ENCODE measurements at regions not wholly inside any gene's neighbourhood (a gene's known extent, or its start where the extent isn't known, plus 50 kb on each side); places are given as distances from the start of the nearest gene placed in this dataset.

DNA sequence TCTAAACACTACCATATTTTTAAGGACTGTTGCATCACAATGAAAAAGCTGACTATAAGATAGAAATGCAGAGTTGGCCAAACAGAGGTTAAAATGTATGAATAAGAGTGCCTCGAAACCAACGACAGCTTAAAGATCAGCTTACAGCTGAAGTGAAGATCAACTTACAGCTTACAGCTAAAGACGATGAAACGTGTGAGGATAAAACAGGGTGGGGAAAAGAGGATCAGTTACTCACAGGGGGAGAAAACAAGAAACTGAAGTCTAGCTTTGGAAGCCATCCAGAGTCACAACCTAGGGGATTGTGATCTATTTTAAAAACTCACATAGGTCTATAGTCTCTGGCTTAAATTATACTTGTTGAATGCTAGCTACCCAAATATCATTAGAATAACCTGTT is 220.0 kb downstream of the SNCAIP start:
- TF ChIP-seq, protein P1, sequence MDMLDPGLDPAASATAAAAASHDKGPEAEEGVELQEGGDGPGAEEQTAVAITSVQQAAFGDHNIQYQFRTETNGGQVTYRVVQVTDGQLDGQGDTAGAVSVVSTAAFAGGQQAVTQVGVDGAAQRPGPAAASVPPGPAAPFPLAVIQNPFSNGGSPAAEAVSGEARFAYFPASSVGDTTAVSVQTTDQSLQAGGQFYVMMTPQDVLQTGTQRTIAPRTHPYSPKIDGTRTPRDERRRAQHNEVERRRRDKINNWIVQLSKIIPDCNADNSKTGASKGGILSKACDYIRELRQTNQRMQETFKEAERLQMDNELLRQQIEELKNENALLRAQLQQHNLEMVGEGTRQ (IDR thresholded peaks at IDR 0.05; ENCODE audit: low read depth, low read length) = no peak
- TF ChIP-seq, protein P2, sequence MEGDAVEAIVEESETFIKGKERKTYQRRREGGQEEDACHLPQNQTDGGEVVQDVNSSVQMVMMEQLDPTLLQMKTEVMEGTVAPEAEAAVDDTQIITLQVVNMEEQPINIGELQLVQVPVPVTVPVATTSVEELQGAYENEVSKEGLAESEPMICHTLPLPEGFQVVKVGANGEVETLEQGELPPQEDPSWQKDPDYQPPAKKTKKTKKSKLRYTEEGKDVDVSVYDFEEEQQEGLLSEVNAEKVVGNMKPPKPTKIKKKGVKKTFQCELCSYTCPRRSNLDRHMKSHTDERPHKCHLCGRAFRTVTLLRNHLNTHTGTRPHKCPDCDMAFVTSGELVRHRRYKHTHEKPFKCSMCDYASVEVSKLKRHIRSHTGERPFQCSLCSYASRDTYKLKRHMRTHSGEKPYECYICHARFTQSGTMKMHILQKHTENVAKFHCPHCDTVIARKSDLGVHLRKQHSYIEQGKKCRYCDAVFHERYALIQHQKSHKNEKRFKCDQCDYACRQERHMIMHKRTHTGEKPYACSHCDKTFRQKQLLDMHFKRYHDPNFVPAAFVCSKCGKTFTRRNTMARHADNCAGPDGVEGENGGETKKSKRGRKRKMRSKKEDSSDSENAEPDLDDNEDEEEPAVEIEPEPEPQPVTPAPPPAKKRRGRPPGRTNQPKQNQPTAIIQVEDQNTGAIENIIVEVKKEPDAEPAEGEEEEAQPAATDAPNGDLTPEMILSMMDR (conservative IDR thresholded peaks at IDR 0.05; ENCODE audit: low read depth, low read length) = no peak
- TF ChIP-seq RAD21 (IDR thresholded peaks at IDR 0.05; ENCODE audit: low read length) (no peak), MAZ (IDR thresholded peaks at IDR 0.05; ENCODE audit: borderline replicate concordance, low read depth, low read length) (no peak), POLR2A (IDR thresholded peaks at IDR 0.05; ENCODE audit: low read depth, low read length) (no peak), SMC3 (IDR thresholded peaks at IDR 0.05; ENCODE audit: low read depth, low read length) (no peak), MAFK (IDR thresholded peaks at IDR 0.05; ENCODE audit: low read depth, low read length) (no peak), RFX5 (IDR thresholded peaks at IDR 0.05; ENCODE audit: low read depth, low read length) (no peak), NFE2L2 (IDR thresholded peaks at IDR 0.05; ENCODE audit: low read depth, low read length) (no peak), CHD1 (IDR thresholded peaks at IDR 0.05; ENCODE audit: low read depth, low read length) (no peak)

Measured in IMR-90 (cell line).